ENCODE measurements at regions not wholly inside any gene's neighbourhood (a gene's known extent, or its start where the extent isn't known, plus 50 kb on each side); places are given as distances from the start of the nearest gene placed in this dataset.
A peak's percentile ranks its signal among the peaks of the same experiment; 100 is the strongest.

GRCh38 chr10:44773565-44773964, 137.6 kb upstream of the TMEM72 start:
- H3K9ac ChIP-seq (ENCODE audit: low read length), result no peak overlapping the region
- no peak overlapping the region for H3K27ac ChIP-seq (ENCODE audit: low read depth, low read length)
- no peaks in the 10 kb centered on the region for H3K9me3 ChIP-seq (ENCODE audit: low read length)
- H3K4me1 ChIP-seq (ENCODE audit: insufficient read depth, low read length), result peaks cover 23% of the 10 kb centered on the region
- H3K4me3 ChIP-seq (ENCODE audit: low read depth in 1 of 2, low read length in 2 of 2), result no peak overlapping the region
- H3K27me3 ChIP-seq (ENCODE audit: control insufficient read depth in 1 of 2, insufficient read depth in 2 of 2, low read length in 2 of 2), result no peaks in the 10 kb centered on the region
- H3K36me3 ChIP-seq (ENCODE audit: insufficient read depth, low read length), result no peaks in the 10 kb centered on the region

- Histone ChIP-seq H3K9me3 (ENCODE audit: low read length) (no peaks in the 10 kb centered on the region), H3K27ac (ENCODE audit: low read depth, low read length) (no peak overlapping the region), H3K4me3 (ENCODE audit: low read depth in 1 of 2, low read length in 2 of 2) (no peak overlapping the region), H3K4me1 (ENCODE audit: insufficient read depth, low read length) (peaks cover 15% of the 10 kb centered on the region), H3K9ac (ENCODE audit: low read length) (no peak overlapping the region), H3K27me3 (ENCODE audit: control insufficient read depth in 1 of 2, insufficient read depth in 2 of 2, low read length in 2 of 2) (no peaks in the 10 kb centered on the region), H3K36me3 (ENCODE audit: insufficient read depth, low read length) (no peaks in the 10 kb centered on the region)
These were observed 136.3 kb upstream of the TMEM72 start for GRCh38 chr10:44774676-44775401.

GRCh38 chr10:44775402-44775741, 135.8 kb upstream of the TMEM72 start:
- H3K9me3 ChIP-seq (ENCODE audit: low read length), result no peaks in the 10 kb centered on the region
- no peaks in the 10 kb centered on the region for H3K27me3 ChIP-seq (ENCODE audit: control insufficient read depth in 1 of 2, insufficient read depth in 2 of 2, low read length in 2 of 2)
- H3K36me3 ChIP-seq (ENCODE audit: insufficient read depth, low read length), result no peaks in the 10 kb centered on the region
- H3K4me3 ChIP-seq (ENCODE audit: low read depth in 1 of 2, low read length in 2 of 2), result no peak overlapping the region
- H3K27ac ChIP-seq (ENCODE audit: low read depth, low read length), result no peak overlapping the region
- peaks cover 13% of the 10 kb centered on the region for H3K4me1 ChIP-seq (ENCODE audit: insufficient read depth, low read length)
- no peak overlapping the region for H3K9ac ChIP-seq (ENCODE audit: low read length)

GRCh38 chr10:44776181-44776580, 135.0 kb upstream of the TMEM72 start:
- Histone ChIP-seq H3K9me3 (ENCODE audit: low read length) (no peaks in the 10 kb centered on the region), H3K36me3 (ENCODE audit: insufficient read depth, low read length) (no peaks in the 10 kb centered on the region), H3K9ac (ENCODE audit: low read length) (no peak overlapping the region), H3K4me1 (ENCODE audit: insufficient read depth, low read length) (peaks cover 9% of the 10 kb centered on the region), H3K27me3 (ENCODE audit: control insufficient read depth in 1 of 2, insufficient read depth in 2 of 2, low read length in 2 of 2) (no peaks in the 10 kb centered on the region), H3K4me3 (ENCODE audit: low read depth in 1 of 2, low read length in 2 of 2) (no peak overlapping the region), H3K27ac (ENCODE audit: low read depth, low read length) (no peak overlapping the region)

GRCh38 chr10:44779511-44779910, 131.6 kb upstream of the TMEM72 start:
- Histone ChIP-seq H3K9ac (ENCODE audit: low read length) (no peak overlapping the region), H3K4me3 (ENCODE audit: low read depth in 1 of 2, low read length in 2 of 2) (no peak overlapping the region), H3K36me3 (ENCODE audit: insufficient read depth, low read length) (no peaks in the 10 kb centered on the region), H3K27me3 (ENCODE audit: control insufficient read depth in 1 of 2, insufficient read depth in 2 of 2, low read length in 2 of 2) (no peaks in the 10 kb centered on the region), H3K27ac (ENCODE audit: low read depth, low read length) (no peak overlapping the region), H3K9me3 (ENCODE audit: low read length) (no peaks in the 10 kb centered on the region), H3K4me1 (ENCODE audit: insufficient read depth, low read length) (peaks cover 9% of the 10 kb centered on the region)

GRCh38 chr10:44780426-44780825, 130.7 kb upstream of the TMEM72 start:
- no peaks in the 10 kb centered on the region for H3K4me1 ChIP-seq (ENCODE audit: insufficient read depth, low read length)
- H3K9ac ChIP-seq (ENCODE audit: low read length), result no peak overlapping the region
- H3K9me3 ChIP-seq (ENCODE audit: low read length), result no peaks in the 10 kb centered on the region
- H3K36me3 ChIP-seq (ENCODE audit: insufficient read depth, low read length), result no peaks in the 10 kb centered on the region
- no peak overlapping the region for H3K4me3 ChIP-seq (ENCODE audit: low read depth in 1 of 2, low read length in 2 of 2)
- no peak overlapping the region for H3K27ac ChIP-seq (ENCODE audit: low read depth, low read length)
- H3K27me3 ChIP-seq (ENCODE audit: control insufficient read depth in 1 of 2, insufficient read depth in 2 of 2, low read length in 2 of 2), result no peaks in the 10 kb centered on the region

- Histone ChIP-seq H3K27me3 (ENCODE audit: control insufficient read depth in 1 of 2, insufficient read depth in 2 of 2, low read length in 2 of 2) (no peaks in the 10 kb centered on the region), H3K9ac (ENCODE audit: low read length) (no peak overlapping the region), H3K27ac (ENCODE audit: low read depth, low read length) (no peak overlapping the region), H3K36me3 (ENCODE audit: insufficient read depth, low read length) (no peaks in the 10 kb centered on the region), H3K9me3 (ENCODE audit: low read length) (no peaks in the 10 kb centered on the region), H3K4me3 (ENCODE audit: low read depth in 1 of 2, low read length in 2 of 2) (no peak overlapping the region), H3K4me1 (ENCODE audit: insufficient read depth, low read length) (no peaks in the 10 kb centered on the region)
These were observed 130.0 kb upstream of the TMEM72 start for GRCh38 chr10:44781131-44781530.

GRCh38 chr10:44786286-44786850, 124.8 kb upstream of the TMEM72 start:
- no peaks in the 10 kb centered on the region for H3K27me3 ChIP-seq (ENCODE audit: control insufficient read depth in 1 of 2, insufficient read depth in 2 of 2, low read length in 2 of 2)
- H3K27ac ChIP-seq (ENCODE audit: low read depth, low read length), result no peak overlapping the region
- no peak overlapping the region for H3K4me3 ChIP-seq (ENCODE audit: low read depth in 1 of 2, low read length in 2 of 2)
- no peaks in the 10 kb centered on the region for H3K36me3 ChIP-seq (ENCODE audit: insufficient read depth, low read length)
- H3K9ac ChIP-seq (ENCODE audit: low read length), result no peak overlapping the region
- no peaks in the 10 kb centered on the region for H3K9me3 ChIP-seq (ENCODE audit: low read length)
- peaks cover 17% of the 10 kb centered on the region for H3K4me1 ChIP-seq (ENCODE audit: insufficient read depth, low read length)

GRCh38 chr10:44787480-44788075, 123.6 kb upstream of the TMEM72 start:
- Histone ChIP-seq H3K9ac (ENCODE audit: low read length) (no peak overlapping the region), H3K27ac (ENCODE audit: low read depth, low read length) (no peak overlapping the region), H3K36me3 (ENCODE audit: insufficient read depth, low read length) (no peaks in the 10 kb centered on the region), H3K4me3 (ENCODE audit: low read depth in 1 of 2, low read length in 2 of 2) (no peak overlapping the region), H3K9me3 (ENCODE audit: low read length) (no peaks in the 10 kb centered on the region), H3K4me1 (ENCODE audit: insufficient read depth, low read length) (peaks cover 29% of the 10 kb centered on the region), H3K27me3 (ENCODE audit: control insufficient read depth in 1 of 2, insufficient read depth in 2 of 2, low read length in 2 of 2) (no peaks in the 10 kb centered on the region)

- Histone ChIP-seq H3K9ac (ENCODE audit: low read length) (no peak overlapping the region), H3K4me3 (ENCODE audit: low read depth in 1 of 2, low read length in 2 of 2) (no peak overlapping the region), H3K4me1 (ENCODE audit: insufficient read depth, low read length) (peaks cover 31% of the 10 kb centered on the region), H3K27me3 (ENCODE audit: control insufficient read depth in 1 of 2, insufficient read depth in 2 of 2, low read length in 2 of 2) (no peaks in the 10 kb centered on the region), H3K27ac (ENCODE audit: low read depth, low read length) (no peak overlapping the region), H3K36me3 (ENCODE audit: insufficient read depth, low read length) (no peaks in the 10 kb centered on the region), H3K9me3 (ENCODE audit: low read length) (no peaks in the 10 kb centered on the region)
These were observed 122.7 kb upstream of the TMEM72 start for GRCh38 chr10:44788147-44789129.

GRCh38 chr10:44792119-44792775, 118.9 kb upstream of the TMEM72 start:
- Histone ChIP-seq H3K9me3 (ENCODE audit: low read length) (no peaks in the 10 kb centered on the region), H3K27me3 (ENCODE audit: control insufficient read depth in 1 of 2, insufficient read depth in 2 of 2, low read length in 2 of 2) (no peaks in the 10 kb centered on the region), H3K27ac (ENCODE audit: low read depth, low read length) (peak overlapping the region; percentile 7), H3K9ac (ENCODE audit: low read length) (no peak overlapping the region), H3K36me3 (ENCODE audit: insufficient read depth, low read length) (no peaks in the 10 kb centered on the region), H3K4me3 (ENCODE audit: low read depth in 1 of 2, low read length in 2 of 2) (no peak overlapping the region), H3K4me1 (ENCODE audit: insufficient read depth, low read length) (peaks cover 28% of the 10 kb centered on the region)

Measured in muscle layer of colon (tissue), 2 donors.